Fibroblast of the aortic adventitia (primary cell): ENCODE measurements at regions not wholly inside any gene's neighbourhood (a gene's known extent, or its start where the extent isn't known, plus 50 kb on each side); places are given as distances from the start of the nearest gene placed in this dataset.
"Not testable (repeated sequence)": the region's sequence is repeated elsewhere in the genome, so short reads cannot be mapped to it uniquely, and the experiment has no call there.

Experiments used
- DNase-seq: peaks from one replicate; pipeline ENCODE4 v3.0.0-alpha.2; 2010; ENCODE audit warnings: low read depth
- H3K4me3 ChIP-seq: 2 replicates; pipeline ENCODE4 v1.5.1; 2011; ENCODE audit warnings: low read depth, mild to moderate bottlenecking, control low read depth, low read length, moderate library complexity
- TF ChIP-seq, protein P1 (sequence below): IDR thresholded peaks from 2 replicates; pipeline ENCODE4 v1.5.1; 2011; ENCODE audit warnings: mild to moderate bottlenecking, low read length, control low read depth, inconsistent platforms; ENCODE audit not compliant: insufficient read depth

- no peak for DNase-seq
- H3K4me3 ChIP-seq: no peak overlapping the region
- TF ChIP-seq, protein P1, sequence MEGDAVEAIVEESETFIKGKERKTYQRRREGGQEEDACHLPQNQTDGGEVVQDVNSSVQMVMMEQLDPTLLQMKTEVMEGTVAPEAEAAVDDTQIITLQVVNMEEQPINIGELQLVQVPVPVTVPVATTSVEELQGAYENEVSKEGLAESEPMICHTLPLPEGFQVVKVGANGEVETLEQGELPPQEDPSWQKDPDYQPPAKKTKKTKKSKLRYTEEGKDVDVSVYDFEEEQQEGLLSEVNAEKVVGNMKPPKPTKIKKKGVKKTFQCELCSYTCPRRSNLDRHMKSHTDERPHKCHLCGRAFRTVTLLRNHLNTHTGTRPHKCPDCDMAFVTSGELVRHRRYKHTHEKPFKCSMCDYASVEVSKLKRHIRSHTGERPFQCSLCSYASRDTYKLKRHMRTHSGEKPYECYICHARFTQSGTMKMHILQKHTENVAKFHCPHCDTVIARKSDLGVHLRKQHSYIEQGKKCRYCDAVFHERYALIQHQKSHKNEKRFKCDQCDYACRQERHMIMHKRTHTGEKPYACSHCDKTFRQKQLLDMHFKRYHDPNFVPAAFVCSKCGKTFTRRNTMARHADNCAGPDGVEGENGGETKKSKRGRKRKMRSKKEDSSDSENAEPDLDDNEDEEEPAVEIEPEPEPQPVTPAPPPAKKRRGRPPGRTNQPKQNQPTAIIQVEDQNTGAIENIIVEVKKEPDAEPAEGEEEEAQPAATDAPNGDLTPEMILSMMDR: no peak
Measured at GRCh38 chr16:5222761-5223160, 125.2 kb upstream of the EEF2KMT start.

- DNase-seq, H3K4me3 ChIP-seq: not testable (repeated sequence)
Measured at GRCh38 chr16:5221831-5222230, 124.2 kb upstream of the EEF2KMT start.

GRCh38 chr16:5220705-5221104, 123.1 kb upstream of the EEF2KMT start:
- TF ChIP-seq, protein P1: no peak
- no peak for DNase-seq
- H3K4me3 ChIP-seq: no peak overlapping the region

- DNase-seq: no peak
- TF ChIP-seq, protein P1: no peak
- no peak overlapping the region for H3K4me3 ChIP-seq
Measured at GRCh38 chr16:5216441-5217080, 119.0 kb upstream of the EEF2KMT start.

GRCh38 chr16:5215901-5216300, 118.3 kb upstream of the EEF2KMT start:
- H3K4me3 ChIP-seq: no peak overlapping the region
- no peak for DNase-seq
- TF ChIP-seq, protein P1: no peak

GRCh38 chr16:5214466-5214865, 116.9 kb upstream of the EEF2KMT start:
- DNase-seq: no peak
- H3K4me3 ChIP-seq: no peak overlapping the region
- TF ChIP-seq, protein P1: no peak

DNA sequence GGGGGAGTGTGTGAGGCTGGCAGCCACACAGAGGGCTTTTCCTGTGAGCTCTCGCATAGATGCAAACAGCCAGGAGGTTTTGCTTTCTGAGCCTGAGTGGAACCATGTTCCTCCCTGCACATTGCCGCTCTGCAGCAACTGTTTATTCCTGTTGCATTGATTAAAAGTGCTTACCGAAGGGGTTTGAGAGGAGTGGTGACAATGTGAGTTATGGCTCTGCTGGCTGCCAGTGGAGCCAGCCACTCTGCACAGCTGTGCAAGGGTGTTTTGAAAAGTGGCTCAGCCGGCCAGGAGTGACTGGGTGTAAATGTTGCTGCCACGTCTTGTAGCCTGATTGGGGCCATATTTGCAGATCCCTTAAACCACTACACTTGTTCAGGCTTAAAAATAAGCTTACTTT, 114.9 kb upstream of the EEF2KMT start:
- not testable (repeated sequence) for H3K4me3 ChIP-seq, DNase-seq

- not testable (repeated sequence) for DNase-seq, H3K4me3 ChIP-seq
Measured at GRCh38 chr16:5207862-5208498, 110.4 kb upstream of the EEF2KMT start.
